HuH-7 (cell line): ENCODE measurements at regions not wholly inside any gene's neighbourhood (a gene's known extent, or its start where the extent isn't known, plus 50 kb on each side); places are given as distances from the start of the nearest gene placed in this dataset.

Experiments
- DNase-seq: peaks from one replicate; pipeline ENCODE4 v3.0.0; 2011; ENCODE audit warnings: low spot score

- peak; percentile 72 for DNase-seq
These were observed 83.7 kb downstream of the TNFAIP2 start for GRCh38 chr14:103206836-103207387.

GRCh38 chr14:103207388-103208072 lies 84.3 kb downstream of the TNFAIP2 start:
- DNase-seq: no peak

- DNase-seq: peak; percentile 72
These were observed 85.8 kb downstream of the TNFAIP2 start for GRCh38 chr14:103209054-103209453.

- no peak for DNase-seq
These were observed 86.2 kb downstream of the TNFAIP2 start for GRCh38 chr14:103209506-103209905.

GRCh38 chr14:103213331-103213730 lies 90.1 kb downstream of the TNFAIP2 start:
- peak; percentile 82 for DNase-seq

GRCh38 chr14:103214461-103214958 lies 91.2 kb downstream of the TNFAIP2 start:
- no peak for DNase-seq

- no peak for DNase-seq
These were observed 93.1 kb downstream of the TNFAIP2 start for GRCh38 chr14:103216399-103216798.

- DNase-seq: no peak
These were observed 93.6 kb downstream of the TNFAIP2 start for GRCh38 chr14:103216857-103217256.

GRCh38 chr14:103217538-103217937 lies 94.3 kb downstream of the TNFAIP2 start:
- DNase-seq: no peak

- DNase-seq: no peak
These were observed 97.1 kb downstream of the TNFAIP2 start for GRCh38 chr14:103220134-103220981.

- no peak for DNase-seq
These were observed 97.9 kb downstream of the TNFAIP2 start for GRCh38 chr14:103220982-103221641.

GRCh38 chr14:103221781-103222358 lies 98.6 kb downstream of the TNFAIP2 start:
- no peak for DNase-seq

- no peak for DNase-seq
These were observed 100.6 kb downstream of the TNFAIP2 start for GRCh38 chr14:103223818-103224352.

GRCh38 chr14:103225062-103225461 lies 101.8 kb downstream of the TNFAIP2 start:
- peak; percentile 52 for DNase-seq

GRCh38 chr14:103225476-103225875 lies 102.2 kb downstream of the TNFAIP2 start:
- DNase-seq: no peak

- no peak for DNase-seq
These were observed 104.0 kb downstream of the TNFAIP2 start for GRCh38 chr14:103227094-103227768.

GRCh38 chr14:103228076-103228806 lies 105.0 kb downstream of the TNFAIP2 start:
- no peak for DNase-seq

GRCh38 chr14:103228866-103229265 lies 105.2 kb upstream of the EIF5 start:
- DNase-seq: no peak

GRCh38 chr14:103230021-103230420 lies 104.0 kb upstream of the EIF5 start:
- DNase-seq: no peak

GRCh38 chr14:103230658-103231334 lies 103.2 kb upstream of the EIF5 start:
- DNase-seq: no peak
